ENCODE measurements at regions not wholly inside any gene's neighbourhood (a gene's known extent, or its start where the extent isn't known, plus 50 kb on each side); places are given as distances from the start of the nearest gene placed in this dataset.

- TF ChIP-seq ZNF691 (CRISPR knock-in tag; IDR thresholded peaks at IDR 0.05; ENCODE audit: borderline replicate concordance, low read depth) (no peak), ZKSCAN5 (CRISPR knock-in tag; IDR thresholded peaks at IDR 0.05) (no peak), NFYB (CRISPR knock-in tag; IDR thresholded peaks at IDR 0.05) (peak; percentile 93), BORCS8-MEF2B (CRISPR knock-in tag; IDR thresholded peaks at IDR 0.05) (no peak), MIXL1 (CRISPR knock-in tag; IDR thresholded peaks at IDR 0.05) (peak; percentile 11; the same call in 1 of the 2 replicates), GATAD2A (CRISPR knock-in tag; IDR thresholded peaks at IDR 0.05) (0 out of 2 replicates have a peak, but pooled peaks have one; percentile 24), POGZ (CRISPR knock-in tag; IDR thresholded peaks at IDR 0.05) (peak; percentile 64), ZNF777 (CRISPR knock-in tag; IDR thresholded peaks at IDR 0.05) (no peak), SKIL (CRISPR knock-in tag; IDR thresholded peaks at IDR 0.05; ENCODE audit: borderline replicate concordance) (no peak), ZNF337 (CRISPR knock-in tag; IDR thresholded peaks at IDR 0.05; ENCODE audit: borderline replicate concordance, low read depth) (peak; percentile 67; the same call in 1 of the 2 replicates), ZNF879 (CRISPR knock-in tag; IDR thresholded peaks at IDR 0.05) (no peak), ZNF253 (CRISPR knock-in tag; IDR thresholded peaks at IDR 0.05; ENCODE audit: borderline replicate concordance) (no peak), MLX (CRISPR knock-in tag; IDR thresholded peaks at IDR 0.05) (peak; percentile 73; the same call in 1 of the 2 replicates), ZNF772 (CRISPR knock-in tag; IDR thresholded peaks at IDR 0.05) (peak; percentile 22; the same call in 1 of the 2 replicates), ZNF788 (CRISPR knock-in tag; IDR thresholded peaks at IDR 0.05; ENCODE audit: borderline replicate concordance) (0 out of 2 replicates have a peak, but pooled peaks have one; percentile 39), CBFB (CRISPR knock-in tag; IDR thresholded peaks at IDR 0.05) (no peak), ZBTB3 (CRISPR knock-in tag; IDR thresholded peaks at IDR 0.05; ENCODE audit: borderline replicate concordance, low read depth) (no peak), TBX2 (CRISPR knock-in tag; IDR thresholded peaks at IDR 0.05; ENCODE audit: borderline replicate concordance) (0 out of 2 replicates have a peak, but pooled peaks have one; percentile 19), SOX6 (IDR thresholded peaks at IDR 0.05) (no peak), SOX6 (CRISPR knock-in tag; IDR thresholded peaks at IDR 0.05) (no peak; the same call in 1 of the 2 replicates), SOX13 (IDR thresholded peaks at IDR 0.05) (no peak), SOX13 (CRISPR knock-in tag; conservative IDR thresholded peaks at IDR 0.05 in 1 of 2, IDR thresholded peaks at IDR 0.05 in 1 of 2) (0 out of 4 replicates have a peak, but pooled peaks of 1 of the 2 experiments have one; percentile 20), ZNF746 (CRISPR knock-in tag; IDR thresholded peaks at IDR 0.05) (no peak), ZFP91 (CRISPR knock-in tag; IDR thresholded peaks at IDR 0.05; ENCODE audit: borderline replicate concordance) (no peak), CENPX (CRISPR knock-in tag; IDR thresholded peaks at IDR 0.05) (no peak), NFYC (CRISPR knock-in tag; IDR thresholded peaks at IDR 0.05) (peak; percentile 87), ZNF589 (CRISPR knock-in tag; conservative IDR thresholded peaks at IDR 0.05) (no peak)
Observed at GRCh38 chr2:20509770-20510490, 63.1 kb downstream of the RHOB start (continued).

All from HepG2 (cell line).